ENCODE measurements at regions not wholly inside any gene's neighbourhood (a gene's known extent, or its start where the extent isn't known, plus 50 kb on each side); places are given as distances from the start of the nearest gene placed in this dataset.

- TF ChIP-seq CTCF (IDR thresholded peaks at IDR 0.05; ENCODE audit: control extremely low read depth, extremely low read depth): no peak
- ATAC-seq (ENCODE audit: insufficient read depth, low FRiP score): no peak
- H3K9me3 ChIP-seq (ENCODE audit: control insufficient read depth in 4 of 4, insufficient read depth in 3 of 4, low read length in 3 of 4): peaks cover 0 to 5% (median 0%) of the 10 kb centered on the region in 4 donors
- no peak overlapping the region for H3K27ac ChIP-seq (ENCODE audit: low read depth in 1 of 2, low read length in 1 of 2)
- WGBS, 2 donors: 55 to 59% methylated on average over 12 of the region's 12 CpGs
- no peaks in the 10 kb centered on the region for H3K36me3 ChIP-seq (ENCODE audit: control insufficient read depth in 4 of 4, insufficient read depth in 4 of 4, low read length in 4 of 4)
- no peak for DNase-seq
- no peak overlapping the region for H3K9ac ChIP-seq (ENCODE audit: insufficient read depth in 1 of 2, low read length in 2 of 2)
- no peaks in the 10 kb centered on the region for H3K27me3 ChIP-seq (ENCODE audit: control insufficient read depth in 3 of 3, insufficient read depth in 3 of 3, low read length in 2 of 3)
- H3K4me3 ChIP-seq: no peak overlapping the region
- H3K4me1 ChIP-seq (ENCODE audit: control insufficient read depth in 5 of 5, insufficient read depth in 5 of 5, low read length in 5 of 5): no peaks in the 10 kb centered on the region
Measured at GRCh38 chr7:153022475-153023193, 263.1 kb downstream of the ACTR3B start.

- WGBS, 2 donors: 73 to 74% methylated on average over 7 of the region's 7 CpGs
- Histone ChIP-seq H3K9ac (ENCODE audit: insufficient read depth in 1 of 2, low read length in 2 of 2) (no peak overlapping the region), H3K9me3 (ENCODE audit: control insufficient read depth in 4 of 4, insufficient read depth in 3 of 4, low read length in 3 of 4) (peaks cover 0 to 5% (median 0%) of the 10 kb centered on the region in 4 donors), H3K4me3 (no peak overlapping the region), H3K27ac (ENCODE audit: low read depth in 1 of 2, low read length in 1 of 2) (no peak overlapping the region), H3K36me3 (ENCODE audit: control insufficient read depth in 4 of 4, insufficient read depth in 4 of 4, low read length in 4 of 4) (no peaks in the 10 kb centered on the region), H3K4me1 (ENCODE audit: control insufficient read depth in 5 of 5, insufficient read depth in 5 of 5, low read length in 5 of 5) (no peaks in the 10 kb centered on the region), H3K27me3 (ENCODE audit: control insufficient read depth in 3 of 3, insufficient read depth in 3 of 3, low read length in 2 of 3) (no peaks in the 10 kb centered on the region)
- TF ChIP-seq CTCF (IDR thresholded peaks at IDR 0.05; ENCODE audit: control extremely low read depth, extremely low read depth): no peak
- ATAC-seq (ENCODE audit: insufficient read depth, low FRiP score): no peak
- DNase-seq: no peak
Measured at GRCh38 chr7:153023194-153023592, 263.6 kb downstream of the ACTR3B start.

DNA sequence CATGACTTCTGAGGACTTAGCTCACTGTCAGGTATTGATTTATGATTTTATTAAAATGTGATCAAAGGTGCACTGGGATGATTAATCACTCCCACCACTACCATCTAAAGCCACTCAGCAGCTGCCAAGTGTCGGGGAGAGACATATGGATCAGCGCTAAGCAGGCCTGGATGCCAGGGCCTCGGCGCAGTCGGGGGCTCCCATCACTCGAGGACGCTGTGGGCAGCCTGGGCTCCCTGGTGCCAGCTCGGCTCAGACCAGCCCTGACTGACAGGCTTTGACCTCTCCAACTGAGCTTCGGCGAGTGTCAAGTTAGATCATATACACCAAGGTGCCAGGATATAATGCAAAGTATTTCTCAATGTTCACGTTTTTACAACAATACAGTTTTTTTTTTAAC, 267.7 kb downstream of the ACTR3B start:
- no peak overlapping the region for H3K27ac ChIP-seq (ENCODE audit: low read depth in 1 of 2, low read length in 1 of 2)
- H3K4me3 ChIP-seq: no peak overlapping the region
- H3K9ac ChIP-seq (ENCODE audit: insufficient read depth in 1 of 2, low read length in 2 of 2): no peak overlapping the region
- H3K4me1 ChIP-seq (ENCODE audit: control insufficient read depth in 5 of 5, insufficient read depth in 5 of 5, low read length in 5 of 5): no peaks in the 10 kb centered on the region
- no peak for TF ChIP-seq CTCF (IDR thresholded peaks at IDR 0.05; ENCODE audit: control extremely low read depth, extremely low read depth)
- ATAC-seq (ENCODE audit: insufficient read depth, low FRiP score) (no peak), DNase-seq (no peak)
- H3K27me3 ChIP-seq (ENCODE audit: control insufficient read depth in 3 of 3, insufficient read depth in 3 of 3, low read length in 2 of 3): no peaks in the 10 kb centered on the region
- H3K36me3 ChIP-seq (ENCODE audit: control insufficient read depth in 4 of 4, insufficient read depth in 4 of 4, low read length in 4 of 4): no peaks in the 10 kb centered on the region
- peaks cover 0 to 3% (median 0%) of the 10 kb centered on the region in 4 donors for H3K9me3 ChIP-seq (ENCODE audit: control insufficient read depth in 4 of 4, insufficient read depth in 3 of 4, low read length in 3 of 4)
- WGBS, 2 donors: 84 to 88% methylated on average over 11 of the region's 11 CpGs

DNA sequence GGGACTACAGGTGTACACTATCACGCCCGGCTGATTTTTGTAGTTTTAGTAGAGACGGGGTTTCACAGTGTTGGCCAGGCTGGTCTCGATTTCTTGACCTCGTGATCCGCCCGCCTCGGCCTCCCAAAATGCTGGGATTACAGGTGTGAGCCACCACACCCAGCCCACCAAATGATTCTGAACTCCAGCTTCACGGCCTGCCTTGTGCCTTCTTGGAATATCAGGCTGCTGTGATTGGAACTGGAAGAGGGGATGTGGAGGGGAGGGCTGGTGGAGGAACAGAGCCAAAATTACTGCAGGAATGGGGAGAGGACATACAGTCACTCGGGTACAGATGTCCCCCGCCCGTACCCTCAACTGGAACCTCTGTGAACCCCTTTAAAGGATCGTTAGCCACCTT, 268.4 kb downstream of the ACTR3B start:
- no peaks in the 10 kb centered on the region for H3K36me3 ChIP-seq (ENCODE audit: control insufficient read depth in 4 of 4, insufficient read depth in 4 of 4, low read length in 4 of 4)
- no peak overlapping the region for H3K4me3 ChIP-seq
- DNase-seq (no peak), ATAC-seq (ENCODE audit: insufficient read depth, low FRiP score) (no peak)
- no peak overlapping the region for H3K27ac ChIP-seq (ENCODE audit: low read depth in 1 of 2, low read length in 1 of 2)
- TF ChIP-seq CTCF (IDR thresholded peaks at IDR 0.05; ENCODE audit: control extremely low read depth, extremely low read depth): no peak
- H3K9me3 ChIP-seq (ENCODE audit: control insufficient read depth in 4 of 4, insufficient read depth in 3 of 4, low read length in 3 of 4): peaks cover 0 to 3% (median 0%) of the 10 kb centered on the region in 4 donors
- H3K27me3 ChIP-seq (ENCODE audit: control insufficient read depth in 3 of 3, insufficient read depth in 3 of 3, low read length in 2 of 3): no peaks in the 10 kb centered on the region
- 90 to 93% methylated on average over 13 of the region's 13 CpGs for WGBS, 2 donors
- no peaks in the 10 kb centered on the region for H3K4me1 ChIP-seq (ENCODE audit: control insufficient read depth in 5 of 5, insufficient read depth in 5 of 5, low read length in 5 of 5)
- H3K9ac ChIP-seq (ENCODE audit: insufficient read depth in 1 of 2, low read length in 2 of 2): no peak overlapping the region

Data from lung (tissue), 11 donors.